Astrocyte of the hippocampus (primary cell): ENCODE measurements at regions not wholly inside any gene's neighbourhood (a gene's known extent, or its start where the extent isn't known, plus 50 kb on each side); places are given as distances from the start of the nearest gene placed in this dataset.
A peak's percentile ranks its signal among the peaks of the same experiment; 100 is the strongest.

ENCODE experiments used
- DNase-seq: peaks from one replicate; pipeline ENCODE4 v3.0.0; 2011; ENCODE audit warnings: low read depth, low spot score

DNA sequence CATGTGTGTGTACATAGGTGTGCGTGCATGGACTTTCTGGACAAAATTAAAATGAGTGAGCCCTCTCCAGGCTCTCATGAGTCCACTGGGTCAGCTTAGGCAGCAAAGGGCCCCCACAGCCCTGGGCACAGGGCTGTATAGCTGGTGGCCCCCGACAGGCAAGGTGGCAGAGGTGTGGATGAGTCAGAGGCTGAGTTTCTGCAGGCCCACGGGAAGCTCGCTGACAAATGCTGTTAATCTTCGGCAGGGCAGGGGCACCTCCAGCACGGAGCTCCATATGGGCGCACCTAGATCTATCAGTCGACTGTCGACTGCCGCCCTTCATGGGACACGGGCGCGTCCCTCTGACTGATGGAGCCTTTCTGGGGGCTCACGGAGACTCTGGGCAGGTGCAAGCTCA lies 181.1 kb downstream of the URI1 start:
- no peak for DNase-seq

DNA sequence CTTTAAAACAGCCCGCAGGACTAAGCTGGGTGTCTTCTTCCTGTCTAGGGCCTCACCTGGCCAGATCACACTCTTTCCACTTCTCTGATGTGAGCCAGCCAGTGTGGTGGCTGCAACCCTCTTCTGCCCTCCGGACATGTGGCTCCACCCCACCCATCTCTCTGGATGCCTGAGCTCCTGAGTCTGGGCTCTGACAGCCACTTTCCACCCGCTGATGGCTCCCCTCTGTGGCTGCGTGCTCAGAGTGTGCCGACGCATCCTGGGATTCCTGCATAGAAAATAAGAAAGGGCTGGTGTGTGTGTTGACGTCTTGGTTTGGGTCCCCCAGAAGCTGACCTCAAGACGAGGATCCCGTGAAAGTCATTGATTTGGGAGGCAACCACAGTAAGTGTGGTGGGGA lies 181.6 kb downstream of the URI1 start:
- DNase-seq, result no peak

DNA sequence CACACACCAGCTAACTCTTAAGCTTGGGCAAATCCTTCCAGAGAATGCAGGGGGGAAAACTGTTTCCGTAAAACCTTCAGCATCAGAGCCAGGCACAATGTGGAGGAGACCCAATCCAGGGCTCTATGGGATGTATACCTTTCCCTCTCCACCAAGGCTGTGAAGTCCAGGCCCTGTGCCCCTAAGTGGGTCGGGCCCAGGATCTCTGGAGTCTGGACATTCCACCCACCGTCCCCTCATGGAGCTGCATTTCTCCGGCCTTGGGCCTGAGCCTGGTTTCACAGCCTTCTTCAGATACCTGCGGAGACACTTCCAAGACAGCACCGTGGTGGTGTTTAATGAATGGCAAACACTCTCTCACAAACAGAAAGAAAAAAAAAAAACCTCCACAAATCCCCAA lies 186.2 kb downstream of the URI1 start:
- DNase-seq, result no peak

DNA sequence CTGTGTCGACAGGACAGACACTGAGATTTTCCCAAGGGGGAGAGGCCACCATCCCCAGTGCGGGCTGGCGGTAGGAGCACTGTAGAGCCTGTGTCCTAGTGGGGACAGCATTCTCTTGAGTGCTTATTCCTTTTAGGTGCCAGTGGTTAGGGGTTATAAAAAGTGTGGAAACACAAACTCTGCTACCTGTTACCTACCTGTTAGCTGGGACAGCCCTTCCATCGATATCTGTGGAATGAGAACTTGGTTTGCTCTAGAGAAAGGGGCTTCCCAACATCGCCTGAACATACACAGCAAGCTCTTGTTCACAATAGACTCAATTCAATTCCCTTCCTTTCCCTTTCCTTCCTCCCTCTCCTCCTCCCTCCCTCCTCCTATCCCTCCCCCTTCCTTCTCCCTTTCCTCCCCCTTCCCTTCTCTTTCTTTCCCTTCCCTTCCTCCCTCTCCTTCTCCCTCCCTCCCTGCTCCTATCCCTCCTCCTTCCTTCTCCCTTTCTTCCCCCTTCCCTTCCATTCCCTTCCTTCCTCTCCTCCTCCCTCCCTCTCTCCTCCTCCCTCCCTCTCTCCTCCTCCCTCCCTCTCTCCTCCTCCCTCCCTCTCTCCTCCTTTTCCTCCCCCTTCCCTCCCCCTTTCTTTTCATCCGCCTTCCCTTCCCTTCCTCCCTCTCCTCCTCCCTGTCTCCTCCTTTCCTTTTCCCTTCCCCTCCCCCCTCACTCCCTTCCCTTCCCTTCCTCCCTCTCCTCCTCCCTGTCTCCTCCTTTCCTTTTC lies 188.5 kb downstream of the URI1 start:
- DNase-seq, result no peak

DNA sequence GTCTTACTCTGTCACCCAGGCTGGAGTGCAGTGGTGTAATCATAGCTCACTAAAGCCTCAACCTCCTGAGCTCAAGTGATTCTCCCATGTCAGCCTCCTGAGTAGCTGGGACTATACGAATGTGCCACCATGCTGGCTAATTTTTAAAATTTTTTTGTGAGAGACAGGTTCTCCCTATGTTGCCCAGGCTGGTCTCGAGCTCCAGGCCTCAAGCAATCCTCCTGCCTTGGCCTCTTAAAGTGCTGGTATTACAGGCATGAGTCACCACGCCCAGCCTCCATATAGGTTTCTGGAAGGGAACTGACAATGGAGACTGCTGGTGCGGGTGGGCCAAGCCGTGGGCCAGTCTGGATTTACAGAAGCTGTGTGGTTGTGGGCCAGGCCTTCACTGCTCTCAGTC lies 189.2 kb downstream of the URI1 start:
- no peak for DNase-seq

DNA sequence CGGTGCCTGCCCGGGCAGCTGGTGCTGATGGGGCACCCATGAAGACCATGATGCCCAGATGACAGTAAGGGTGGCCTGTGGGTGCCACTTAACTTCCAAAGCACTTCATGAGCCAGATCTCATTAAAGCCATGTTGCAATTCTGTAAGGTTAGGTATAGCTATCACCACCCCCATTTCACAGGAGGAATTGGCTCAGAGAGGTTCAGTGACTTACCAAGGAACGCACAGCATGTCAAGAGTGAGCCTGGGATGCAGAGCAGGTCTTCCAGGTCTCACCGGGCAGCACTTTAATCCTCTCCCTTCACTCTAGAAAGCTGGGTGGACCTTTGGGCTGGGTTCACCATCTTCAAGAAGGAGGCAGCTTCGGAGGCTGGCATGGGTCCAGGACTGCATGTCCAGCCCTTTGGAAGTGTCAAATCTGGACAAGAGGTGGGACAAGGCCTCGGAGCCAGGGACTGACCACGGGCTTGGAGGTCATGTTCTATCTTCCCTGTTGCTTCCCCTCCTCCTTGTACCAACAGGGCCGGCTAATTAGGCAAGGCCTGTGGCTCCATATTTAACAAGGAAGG lies 189.8 kb downstream of the URI1 start:
- no peak for DNase-seq

DNA sequence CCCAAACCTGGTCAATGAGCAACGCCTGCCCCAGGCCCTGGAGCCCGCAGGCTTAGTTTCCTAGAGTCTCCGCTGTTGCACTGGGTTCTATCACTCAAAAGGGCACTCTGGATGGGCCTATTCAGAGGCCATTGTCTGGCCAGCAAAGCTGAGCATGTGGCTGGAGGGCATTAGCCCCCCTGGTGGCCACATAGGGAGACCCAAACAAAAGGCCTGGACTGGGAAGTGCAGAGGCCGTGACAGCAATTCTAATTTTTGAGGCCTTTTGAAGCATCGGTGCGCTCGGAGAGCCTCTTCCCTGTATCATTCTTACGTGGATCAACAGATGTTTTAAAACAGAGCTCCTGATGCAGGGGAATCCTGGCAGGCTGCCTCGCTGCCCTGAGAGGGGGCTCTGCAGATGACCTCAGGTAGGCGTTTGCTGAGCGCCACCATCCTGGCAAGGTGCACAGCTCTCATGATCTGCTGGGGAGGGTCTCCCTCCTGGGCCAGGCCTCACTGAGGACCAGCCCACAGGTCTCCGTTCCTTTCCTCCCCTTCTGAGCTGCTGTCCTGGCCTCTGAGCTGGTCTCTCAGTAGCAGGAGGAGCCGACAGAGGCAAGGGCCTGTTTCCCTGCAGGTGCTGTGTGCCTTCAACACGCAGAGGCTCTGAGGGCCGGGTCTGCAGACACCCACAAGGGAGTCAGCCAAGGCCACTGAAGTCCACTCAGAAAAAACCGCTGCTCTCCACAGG lies 190.5 kb downstream of the URI1 start:
- DNase-seq, result no peak

DNA sequence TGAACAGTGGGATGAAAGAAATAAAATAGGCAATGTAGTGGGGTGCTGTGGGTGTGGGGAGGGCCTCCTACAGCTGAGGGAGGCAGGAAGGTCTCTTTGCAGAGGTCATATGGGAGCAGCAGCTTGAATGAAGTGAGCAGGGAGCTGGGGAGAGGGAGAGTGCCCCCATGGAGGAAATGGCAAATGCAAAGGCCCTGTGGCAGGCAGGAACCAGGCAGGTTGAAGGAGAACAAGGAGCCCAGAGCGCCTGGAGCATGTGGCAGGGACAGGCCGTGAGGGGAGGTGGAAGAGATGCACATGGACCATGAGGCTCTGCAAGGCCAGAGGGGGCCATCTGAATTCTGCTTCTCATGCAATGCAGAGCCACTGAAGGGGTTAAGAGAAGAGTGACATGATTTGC lies 191.8 kb downstream of the URI1 start:
- no peak for DNase-seq

DNA sequence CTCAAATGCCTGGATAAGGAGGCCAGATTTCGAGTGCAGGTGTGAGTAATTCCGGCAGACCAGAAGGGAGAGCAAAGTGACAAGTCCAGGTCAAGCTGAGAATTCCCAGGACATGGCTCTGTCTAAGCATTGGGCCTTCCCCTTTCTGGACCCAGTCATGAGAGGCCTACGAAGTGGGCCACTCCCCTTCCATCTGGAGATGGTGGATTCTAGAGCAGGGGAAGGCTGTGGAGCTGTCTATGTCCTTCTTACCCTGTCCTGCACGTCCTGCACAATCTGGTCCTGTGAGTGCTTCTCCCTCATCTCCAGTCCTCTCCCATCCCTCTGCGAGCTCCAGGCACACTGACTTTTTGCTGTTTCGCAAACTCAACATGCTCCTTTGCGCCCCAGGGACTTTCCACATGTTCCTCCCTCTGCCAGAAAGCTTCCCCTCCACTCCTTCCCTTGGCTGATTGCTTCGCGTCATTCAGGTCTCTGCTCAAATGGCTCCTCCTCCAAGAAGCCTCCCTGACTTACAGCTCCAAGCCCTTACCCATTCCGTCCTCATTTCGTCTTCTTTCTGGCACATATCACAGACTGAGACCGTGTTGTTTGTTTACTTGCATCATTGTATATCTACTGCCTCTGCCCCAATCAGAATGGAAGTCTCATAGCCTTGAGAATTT lies 193.2 kb downstream of the URI1 start:
- DNase-seq, result no peak

DNA sequence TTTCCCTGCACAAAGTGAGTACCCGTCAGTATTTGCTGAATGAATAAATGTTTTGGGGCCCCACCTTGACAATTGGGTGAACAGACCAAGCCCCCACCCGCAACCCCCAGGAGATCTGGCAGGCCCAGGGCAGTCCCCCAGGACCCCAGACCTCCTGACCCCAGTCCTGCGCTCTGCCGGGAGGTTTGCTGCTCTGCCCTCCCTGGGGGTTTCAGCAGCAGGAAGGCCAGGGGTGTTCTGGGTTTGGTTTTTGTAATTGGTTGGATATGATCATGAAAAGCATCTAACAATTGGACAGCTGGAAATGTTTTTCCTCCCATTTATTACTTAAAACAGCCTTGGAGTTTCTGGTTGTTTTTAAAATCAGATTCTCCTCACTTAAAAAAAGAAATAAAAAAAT lies 193.8 kb downstream of the URI1 start:
- DNase-seq, result no peak

DNA sequence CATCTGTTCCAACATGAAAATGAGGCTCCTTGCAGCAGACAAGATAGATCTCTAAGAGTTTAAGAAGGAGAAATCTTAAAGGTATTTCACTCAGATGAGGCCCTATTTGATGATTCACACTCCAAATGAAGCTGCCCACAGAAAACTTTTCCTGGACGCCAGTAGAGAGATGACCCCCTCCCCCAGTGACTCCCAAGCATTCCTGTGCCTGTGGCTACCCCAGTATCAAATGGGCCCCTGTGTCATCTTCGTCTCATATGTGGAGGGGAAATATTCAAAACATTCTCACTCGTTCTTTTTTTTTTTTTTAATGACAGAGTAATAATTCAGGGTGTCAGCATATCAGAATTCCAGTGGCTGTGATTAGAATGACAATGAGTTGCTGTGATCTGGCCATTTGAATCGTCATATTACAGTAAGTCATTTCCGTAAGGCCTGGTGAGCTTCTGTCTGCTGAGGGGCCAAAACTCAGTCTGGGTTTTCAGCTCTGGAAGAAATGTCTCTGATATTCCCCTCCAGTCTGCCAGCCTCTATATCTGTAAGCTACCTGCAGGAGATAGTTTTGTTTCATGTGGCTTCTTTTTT lies 194.7 kb downstream of the URI1 start:
- peak; percentile 15 for DNase-seq

DNA sequence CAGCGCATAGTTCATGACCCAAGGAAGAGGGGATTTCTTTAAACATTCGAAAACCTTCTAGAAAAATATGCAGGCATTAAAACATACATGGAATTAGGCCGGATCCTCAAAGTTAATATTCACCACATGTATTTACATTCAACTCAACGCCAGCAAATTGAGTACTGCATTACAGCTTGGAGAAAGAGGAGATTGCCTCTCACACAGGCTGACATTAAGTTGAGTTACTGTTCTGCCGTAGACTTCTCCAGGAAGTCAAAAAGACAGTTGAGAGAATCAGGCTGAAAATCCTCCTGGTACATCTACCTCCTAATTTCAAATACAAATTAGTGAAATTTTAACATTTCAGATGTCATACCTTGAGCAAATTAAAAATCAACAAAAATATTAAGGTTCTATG lies 195.7 kb downstream of the URI1 start:
- no peak for DNase-seq

DNA sequence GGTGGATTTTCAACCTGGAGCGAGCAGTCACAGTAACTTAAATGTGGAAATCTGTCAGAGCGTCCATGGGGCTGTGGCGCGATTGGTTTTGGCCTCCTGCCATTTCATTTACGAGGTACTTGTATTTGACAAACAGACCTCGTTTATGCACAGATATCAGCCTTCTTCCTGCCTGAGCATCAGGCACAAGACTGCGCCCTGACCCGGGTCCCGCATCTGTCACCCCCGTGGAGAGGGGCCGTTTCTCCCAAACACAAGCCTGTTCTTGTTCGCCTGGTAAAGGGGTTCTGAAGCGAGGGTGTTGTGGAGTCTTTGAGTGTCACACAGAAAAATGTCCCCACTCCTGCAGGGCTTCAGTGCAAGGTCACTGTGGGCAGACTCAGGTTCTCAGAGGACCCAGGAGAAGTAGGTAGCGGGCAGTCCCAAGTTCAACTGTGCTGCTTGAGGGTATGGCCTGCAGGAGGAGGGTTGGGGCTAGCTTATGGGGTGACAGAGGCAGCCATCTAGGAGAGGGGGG lies 202.3 kb downstream of the URI1 start:
- DNase-seq, result no peak

DNA sequence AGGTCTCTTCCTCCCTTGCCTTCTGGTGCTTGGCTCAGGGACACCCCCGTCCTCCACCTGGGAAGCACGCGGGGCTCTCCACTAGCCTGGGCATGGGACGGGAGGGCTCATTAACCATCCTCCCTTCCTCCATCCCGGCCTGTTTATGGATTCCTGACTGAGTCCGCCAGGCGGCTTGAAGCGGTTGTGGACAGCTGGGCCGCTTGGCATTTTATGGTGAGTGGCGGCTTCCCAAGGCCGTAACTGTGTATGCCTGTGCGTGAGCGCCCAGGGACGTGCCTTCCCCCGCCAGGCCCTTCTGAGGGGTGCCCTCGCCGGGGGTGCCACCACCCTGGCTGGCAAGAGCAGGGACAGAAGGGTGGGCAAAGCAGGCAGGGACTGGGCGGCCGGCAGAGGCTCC lies 202.8 kb downstream of the URI1 start:
- no peak for DNase-seq

DNA sequence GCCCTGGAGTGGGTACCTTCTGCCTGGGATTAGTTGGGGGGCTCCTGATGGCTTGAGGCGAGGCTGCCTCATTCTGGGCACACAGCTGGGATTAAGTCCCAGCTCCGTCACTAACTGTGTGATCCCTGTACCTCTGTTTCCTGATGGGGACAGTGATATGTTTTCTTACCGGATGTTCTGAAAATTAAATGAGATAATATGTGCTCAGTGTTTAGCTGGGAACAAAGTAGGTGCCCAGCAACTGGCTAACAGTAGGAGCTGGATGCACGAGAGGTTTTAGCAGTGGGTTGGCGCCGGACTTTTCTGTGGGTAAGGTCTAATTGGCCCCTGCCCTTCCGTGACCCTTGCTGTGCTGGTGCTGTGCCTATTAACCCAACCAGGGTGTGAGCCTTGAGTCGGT lies 203.4 kb downstream of the URI1 start:
- DNase-seq, result no peak

DNA sequence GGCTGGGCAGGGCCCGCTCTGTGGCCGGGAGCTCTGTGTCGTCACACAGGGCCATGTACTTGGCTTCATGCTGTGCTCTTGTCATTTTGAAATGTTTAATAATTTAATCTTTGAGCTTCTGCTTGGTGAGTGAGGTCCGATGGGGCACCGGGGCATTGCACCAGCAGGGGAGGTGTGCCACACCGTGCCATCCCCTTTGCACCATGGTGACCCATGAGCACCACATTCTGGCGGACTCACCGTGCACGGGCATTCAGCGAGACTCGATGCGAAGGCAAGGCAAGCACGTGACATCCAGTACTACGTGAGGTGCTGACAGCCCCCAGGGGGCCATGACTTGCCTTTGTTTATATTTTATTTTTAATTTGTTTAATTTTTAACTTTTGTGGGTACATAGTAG lies 204.3 kb downstream of the URI1 start:
- no peak for DNase-seq

DNA sequence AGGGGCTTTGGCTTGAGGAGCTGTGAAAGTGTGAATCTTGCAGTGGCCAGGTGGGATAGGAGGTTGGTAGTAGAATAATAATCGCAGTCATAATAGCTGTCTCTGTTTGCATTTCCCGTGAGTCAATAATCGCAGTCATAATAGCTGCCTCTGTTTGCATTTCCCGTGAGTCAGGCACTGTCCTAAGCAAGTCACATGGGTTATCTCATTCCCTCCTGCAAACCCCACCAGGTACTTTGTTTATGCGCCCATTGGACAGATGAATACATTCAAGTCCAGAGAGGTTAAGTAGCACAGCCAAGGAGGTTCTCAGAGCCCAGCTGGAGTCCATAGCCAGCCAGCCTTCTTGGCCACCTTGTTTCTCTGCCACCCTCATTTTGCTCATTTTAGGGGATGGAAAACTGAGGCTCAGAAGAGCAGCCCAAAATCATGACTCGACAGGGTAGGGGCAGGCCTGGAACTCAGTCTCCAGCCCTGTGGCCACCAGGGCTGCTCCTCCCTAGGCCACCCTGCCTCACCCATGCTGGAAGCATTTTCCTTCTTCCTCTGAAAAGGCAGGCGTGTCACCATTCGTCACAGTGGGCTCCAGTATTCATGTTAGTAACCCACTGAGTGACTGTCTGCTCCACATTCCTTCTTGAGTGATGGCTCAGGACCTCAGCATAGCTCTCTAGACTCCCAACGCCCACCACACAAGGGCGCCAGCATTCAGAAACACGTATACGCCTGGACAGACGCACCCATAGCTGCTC lies 206.2 kb downstream of the URI1 start:
- DNase-seq, result no peak

DNA sequence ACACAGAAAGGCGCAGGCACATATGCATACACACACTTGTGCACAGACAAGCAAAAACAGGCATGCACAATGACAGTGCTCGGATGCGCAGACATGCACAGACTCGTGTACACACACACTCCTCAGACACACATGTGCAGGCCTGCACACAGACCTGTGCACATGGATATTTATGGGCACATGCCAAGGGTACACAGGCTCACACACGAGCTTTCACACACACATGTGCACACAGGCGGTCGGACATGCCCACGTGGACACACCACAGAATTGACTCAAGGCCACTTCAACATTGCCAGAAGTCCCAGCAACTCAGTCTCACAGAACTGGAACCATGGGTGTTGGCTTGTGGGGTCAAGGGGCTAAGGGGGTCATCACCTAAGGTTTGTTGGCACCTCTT lies 206.8 kb downstream of the URI1 start:
- DNase-seq, result no peak

DNA sequence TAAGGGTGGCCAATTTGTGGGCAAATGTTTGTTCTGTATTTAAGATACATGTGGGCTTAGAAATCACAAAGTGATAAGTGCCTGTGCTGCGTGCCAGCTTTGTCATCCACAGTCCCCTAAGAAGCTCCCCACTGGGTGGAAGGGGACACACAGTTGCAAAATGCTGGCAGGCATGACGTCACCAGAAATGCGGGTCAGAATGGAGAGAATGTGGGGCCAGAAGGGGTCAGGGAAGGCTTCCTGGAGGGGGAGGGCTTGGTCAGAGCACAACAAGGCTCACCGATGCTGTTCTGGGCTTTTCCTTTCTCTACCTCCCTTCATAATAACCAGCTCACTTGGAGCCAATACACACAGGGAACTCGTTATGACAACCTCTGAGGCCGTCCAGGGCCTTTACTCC lies 207.3 kb downstream of the URI1 start:
- no peak for DNase-seq

DNA sequence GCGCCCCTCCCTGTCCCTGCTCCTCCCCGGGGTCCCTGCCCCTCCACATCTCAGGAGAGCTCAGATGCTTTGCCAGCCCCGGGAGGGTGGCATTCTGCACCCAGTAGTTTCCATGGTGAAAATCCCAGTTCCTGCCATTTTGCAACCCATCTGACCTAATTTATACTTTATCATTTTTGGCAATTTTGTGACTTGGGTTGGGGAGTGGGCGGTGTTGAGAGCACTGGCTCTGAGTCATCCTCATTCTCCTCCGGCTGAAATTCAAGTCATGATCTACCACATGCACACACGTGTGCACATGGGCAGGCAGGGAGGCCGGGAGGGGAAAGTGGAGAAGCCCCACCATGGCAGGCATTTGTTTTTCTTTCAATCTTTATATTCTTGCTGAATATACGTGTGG lies 208.6 kb downstream of the URI1 start:
- no peak for DNase-seq

DNA sequence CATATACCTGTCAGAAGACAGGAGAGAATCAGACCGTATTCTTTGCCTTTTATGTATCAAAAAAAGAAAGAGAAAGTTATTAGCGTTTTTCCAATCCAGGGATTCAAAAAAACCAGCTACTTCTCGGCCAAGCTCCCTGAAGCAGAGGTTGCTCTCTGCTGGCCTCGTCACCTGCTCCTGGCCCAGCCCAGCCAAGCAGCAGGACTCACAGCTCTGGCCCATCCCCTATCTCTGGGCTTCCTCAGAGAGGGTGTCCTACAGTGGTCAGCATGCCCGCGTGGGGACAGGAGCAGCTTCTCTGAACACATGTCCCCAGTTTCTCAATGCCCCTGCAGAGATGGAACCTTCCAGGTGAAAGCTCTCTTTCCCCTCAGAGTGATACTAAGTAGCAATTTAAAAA lies 209.0 kb downstream of the URI1 start:
- no peak for DNase-seq
